H1 (cell line): ENCODE measurements at regions not wholly inside any gene's neighbourhood (a gene's known extent, or its start where the extent isn't known, plus 50 kb on each side); places are given as distances from the start of the nearest gene placed in this dataset.

ENCODE experiments used
- BRCA1 ChIP-seq: IDR thresholded peaks from 2 replicates; pipeline ENCODE4 v1.6.1; 2012; ENCODE audit warnings: low read depth, low read length, improper control_type of control experiment
- CHD1 ChIP-seq: IDR thresholded peaks from 2 replicates; pipeline ENCODE4 v1.6.1; 2012; ENCODE audit warnings: low read depth, low read length, improper control_type of control experiment
- EGR1 ChIP-seq: IDR thresholded peaks from 2 replicates; pipeline ENCODE4 v1.6.1; 2011; ENCODE audit warnings: low read depth, low read length, borderline replicate concordance
- EP300 ChIP-seq, 2 experiments: IDR thresholded peaks; 1 replicate in 1 of 2; 2 replicates in 1 of 2; pipeline ENCODE4 v1.6.1; 2011 to 2012; ENCODE audit warnings: low read depth in 2 of 2, low read length in 2 of 2, mild to moderate bottlenecking in 2 of 2, borderline replicate concordance in 1 of 2, inconsistent platforms in 1 of 2, moderate library complexity in 1 of 2
- EZH2 ChIP-seq: fragments of 200-600 bp; sonication (generic); IDR thresholded peaks from 2 replicates; pipeline ENCODE4 v1.7.1; 2012; ENCODE audit warnings: low read depth, mild to moderate bottlenecking, moderate library complexity, low read length, inconsistent platforms; ENCODE audit not compliant: severe bottlenecking
- KDM5A ChIP-seq: fragments of 200-600 bp; IDR thresholded peaks from 2 replicates; pipeline ENCODE4 v1.7.1; 2012; ENCODE audit warnings: mild to moderate bottlenecking, low read length, inconsistent platforms, mixed read lengths
- POLR2A ChIP-seq, 2 experiments: IDR thresholded peaks; 1 replicate in 1 of 2; 2 replicates in 1 of 2; pipeline ENCODE4 v1.6.1; 2011; ENCODE audit warnings: low read depth in 2 of 2, low read length in 2 of 2, mild to moderate bottlenecking in 2 of 2; ENCODE audit errors: control extremely low read depth in 1 of 2
- POLR2AphosphoS5 ChIP-seq: IDR thresholded peaks from 2 replicates; pipeline ENCODE4 v1.6.1; 2011; ENCODE audit warnings: low read depth, low read length
- TCF12 ChIP-seq: IDR thresholded peaks from 2 replicates; pipeline ENCODE4 v1.6.1; 2011; ENCODE audit warnings: low read depth, mild to moderate bottlenecking, low read length
- TF ChIP-seq, protein P1 (sequence below), 3 experiments: IDR thresholded peaks; 1 replicate in 2 of 3; 2 replicates in 1 of 3; pipeline versions ENCODE4 v1.5.1 to v1.6.1; 2011; ENCODE audit warnings: low read length in 3 of 3, mild to moderate bottlenecking in 3 of 3, inconsistent platforms in 2 of 3, low read depth in 1 of 3, moderate library complexity in 1 of 3; ENCODE audit not compliant: insufficient read depth in 1 of 3; ENCODE audit errors: control extremely low read depth in 1 of 3
- TF ChIP-seq, protein P2 (sequence below): IDR thresholded peaks from 2 replicates; pipeline ENCODE4 v1.6.1; 2012; ENCODE audit warnings: low read length, inconsistent platforms
- TF ChIP-seq, protein P3 (sequence below): IDR thresholded peaks from 2 replicates; pipeline ENCODE4 v1.6.1; 2011; ENCODE audit warnings: low read depth, mild to moderate bottlenecking, low read length; ENCODE audit not compliant: insufficient read depth

DNA sequence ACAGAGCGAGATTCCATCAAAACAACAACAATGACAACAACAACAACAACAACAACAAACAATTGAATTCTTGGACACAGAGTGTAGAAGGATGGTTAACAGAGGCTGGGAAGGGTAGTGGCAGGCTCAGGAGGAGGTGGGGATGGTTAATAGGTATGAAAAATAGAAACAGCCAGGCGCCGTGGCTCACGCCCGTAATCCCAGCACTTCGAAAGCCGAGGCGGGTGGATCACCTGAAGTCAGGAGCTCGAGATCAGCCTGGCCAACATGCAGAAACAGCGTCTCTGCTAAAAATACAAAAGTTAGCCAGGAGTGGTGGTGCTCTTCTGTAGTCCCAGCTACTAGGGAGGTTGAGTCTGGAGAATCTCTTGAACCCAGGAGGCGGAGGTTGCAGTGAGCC, 122.9 kb upstream of the GRIA4 start:
- TF ChIP-seq, protein P1, sequence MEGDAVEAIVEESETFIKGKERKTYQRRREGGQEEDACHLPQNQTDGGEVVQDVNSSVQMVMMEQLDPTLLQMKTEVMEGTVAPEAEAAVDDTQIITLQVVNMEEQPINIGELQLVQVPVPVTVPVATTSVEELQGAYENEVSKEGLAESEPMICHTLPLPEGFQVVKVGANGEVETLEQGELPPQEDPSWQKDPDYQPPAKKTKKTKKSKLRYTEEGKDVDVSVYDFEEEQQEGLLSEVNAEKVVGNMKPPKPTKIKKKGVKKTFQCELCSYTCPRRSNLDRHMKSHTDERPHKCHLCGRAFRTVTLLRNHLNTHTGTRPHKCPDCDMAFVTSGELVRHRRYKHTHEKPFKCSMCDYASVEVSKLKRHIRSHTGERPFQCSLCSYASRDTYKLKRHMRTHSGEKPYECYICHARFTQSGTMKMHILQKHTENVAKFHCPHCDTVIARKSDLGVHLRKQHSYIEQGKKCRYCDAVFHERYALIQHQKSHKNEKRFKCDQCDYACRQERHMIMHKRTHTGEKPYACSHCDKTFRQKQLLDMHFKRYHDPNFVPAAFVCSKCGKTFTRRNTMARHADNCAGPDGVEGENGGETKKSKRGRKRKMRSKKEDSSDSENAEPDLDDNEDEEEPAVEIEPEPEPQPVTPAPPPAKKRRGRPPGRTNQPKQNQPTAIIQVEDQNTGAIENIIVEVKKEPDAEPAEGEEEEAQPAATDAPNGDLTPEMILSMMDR (IDR thresholded peaks at IDR 0.05; ENCODE audit: control extremely low read depth in 1 of 3, insufficient read depth in 1 of 3, low read depth in 1 of 3, low read length in 3 of 3): no peak
- no peak for TF ChIP-seq KDM5A
- no peak for TF ChIP-seq EZH2
- TF ChIP-seq BRCA1: no peak
- no peak for TF ChIP-seq POLR2A (IDR thresholded peaks at IDR 0.05; ENCODE audit: control extremely low read depth in 1 of 2, low read depth in 2 of 2, low read length in 2 of 2)
- TF ChIP-seq EP300 (IDR thresholded peaks at IDR 0.05; ENCODE audit: borderline replicate concordance in 1 of 2, low read depth in 2 of 2, low read length in 2 of 2): no peak
- no peak for TF ChIP-seq TCF12
- no peak for TF ChIP-seq EGR1
- no peak for TF ChIP-seq POLR2AphosphoS5
- TF ChIP-seq, protein P2, sequence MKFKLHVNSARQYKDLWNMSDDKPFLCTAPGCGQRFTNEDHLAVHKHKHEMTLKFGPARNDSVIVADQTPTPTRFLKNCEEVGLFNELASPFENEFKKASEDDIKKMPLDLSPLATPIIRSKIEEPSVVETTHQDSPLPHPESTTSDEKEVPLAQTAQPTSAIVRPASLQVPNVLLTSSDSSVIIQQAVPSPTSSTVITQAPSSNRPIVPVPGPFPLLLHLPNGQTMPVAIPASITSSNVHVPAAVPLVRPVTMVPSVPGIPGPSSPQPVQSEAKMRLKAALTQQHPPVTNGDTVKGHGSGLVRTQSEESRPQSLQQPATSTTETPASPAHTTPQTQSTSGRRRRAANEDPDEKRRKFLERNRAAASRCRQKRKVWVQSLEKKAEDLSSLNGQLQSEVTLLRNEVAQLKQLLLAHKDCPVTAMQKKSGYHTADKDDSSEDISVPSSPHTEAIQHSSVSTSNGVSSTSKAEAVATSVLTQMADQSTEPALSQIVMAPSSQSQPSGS: no peak
- TF ChIP-seq CHD1: no peak
- TF ChIP-seq, protein P3, sequence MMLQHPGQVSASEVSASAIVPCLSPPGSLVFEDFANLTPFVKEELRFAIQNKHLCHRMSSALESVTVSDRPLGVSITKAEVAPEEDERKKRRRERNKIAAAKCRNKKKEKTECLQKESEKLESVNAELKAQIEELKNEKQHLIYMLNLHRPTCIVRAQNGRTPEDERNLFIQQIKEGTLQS: no peak
